ENCODE measurements at regions not wholly inside any gene's neighbourhood (a gene's known extent, or its start where the extent isn't known, plus 50 kb on each side); places are given as distances from the start of the nearest gene placed in this dataset.
"Not testable (repeated sequence)": the region's sequence is repeated elsewhere in the genome, so short reads cannot be mapped to it uniquely, and the experiment has no call there.

DNA sequence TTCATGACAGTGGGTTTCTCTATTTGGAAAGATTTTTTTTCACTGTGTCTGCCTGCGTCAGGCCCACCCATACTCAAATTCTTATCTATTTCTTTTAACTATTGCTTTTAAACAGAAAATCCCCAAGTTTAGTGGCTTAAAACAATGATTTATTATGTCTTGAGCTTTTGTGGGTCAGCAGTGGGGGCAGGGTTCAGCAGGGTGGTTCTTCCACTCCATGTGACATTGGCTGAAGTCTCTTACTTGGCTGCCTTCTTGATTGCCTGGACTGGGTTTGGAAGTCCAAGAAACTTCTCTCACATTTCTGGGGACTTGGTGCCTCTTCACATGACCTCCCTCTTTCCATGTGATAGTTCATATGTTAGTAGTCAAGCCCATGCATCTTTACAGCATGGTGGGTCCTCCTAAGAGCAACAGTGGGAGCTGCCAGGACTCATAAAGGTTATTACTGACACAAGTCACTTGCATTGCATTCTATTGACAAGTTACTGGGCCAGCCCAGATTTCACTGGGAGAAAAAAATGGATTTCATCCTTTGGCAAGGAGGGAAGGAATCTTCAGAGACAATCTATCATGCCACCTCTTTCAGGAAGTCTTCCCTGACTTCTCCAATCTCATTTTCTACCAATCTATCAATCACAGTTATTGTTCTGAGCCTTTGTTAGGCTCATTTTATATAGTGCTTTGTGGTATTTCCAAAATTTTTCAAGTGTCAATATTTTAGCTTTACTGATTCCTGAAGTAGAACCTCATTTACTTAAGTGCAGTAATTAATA lies 436.1 kb downstream of the XYLT1 start:
- no peak for DNase-seq (ENCODE audit: low read depth)
- H3K4me3 ChIP-seq (ENCODE audit: low read depth, low read length), result no peak overlapping the region
- TF ChIP-seq CTCF (IDR thresholded peaks at IDR 0.05; ENCODE audit: insufficient read depth, low read length), result no peak

- TF ChIP-seq CTCF (IDR thresholded peaks at IDR 0.05; ENCODE audit: insufficient read depth, low read length), result no peak
- no peak overlapping the region for H3K4me3 ChIP-seq (ENCODE audit: low read depth, low read length)
- no peak for DNase-seq (ENCODE audit: low read depth)
These were observed 433.3 kb downstream of the XYLT1 start for GRCh38 chr16:17037499-17037898.

DNA sequence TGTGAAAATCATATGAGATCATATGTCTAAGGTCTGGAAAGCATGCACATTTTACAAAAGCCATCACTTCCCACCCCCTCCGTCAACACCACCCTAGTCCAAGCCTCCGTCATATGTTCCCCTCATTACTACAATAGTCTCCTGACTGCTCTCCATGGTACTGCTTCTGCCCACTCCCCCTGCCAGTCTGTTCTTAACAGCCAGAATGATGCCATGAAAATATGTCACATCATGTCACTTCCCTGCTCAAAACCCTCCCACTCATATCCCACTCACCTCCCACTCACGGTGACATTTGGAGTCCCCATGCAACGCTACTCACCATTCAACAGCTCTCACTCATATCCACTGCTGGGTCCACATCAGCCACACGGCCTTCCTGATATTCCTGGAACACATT lies 432.3 kb downstream of the XYLT1 start:
- no peak overlapping the region for H3K4me3 ChIP-seq (ENCODE audit: low read depth, low read length)
- no peak for DNase-seq (ENCODE audit: low read depth)
- TF ChIP-seq CTCF (IDR thresholded peaks at IDR 0.05; ENCODE audit: insufficient read depth, low read length), result no peak

GRCh38 chr16:17049109-17049508 lies 421.7 kb downstream of the XYLT1 start:
- not testable (repeated sequence) for H3K4me3 ChIP-seq (ENCODE audit: low read depth, low read length); DNase-seq (ENCODE audit: low read depth)

GRCh38 chr16:17050468-17050867 lies 420.3 kb downstream of the XYLT1 start:
- DNase-seq (ENCODE audit: low read depth), result no peak
- TF ChIP-seq CTCF (IDR thresholded peaks at IDR 0.05; ENCODE audit: insufficient read depth, low read length), result no peak
- H3K4me3 ChIP-seq (ENCODE audit: low read depth, low read length), result no peak overlapping the region

All from fibroblast of the aortic adventitia (primary cell).